GM19372 (cell line): ENCODE measurements at regions not wholly inside any gene's neighbourhood (a gene's known extent, or its start where the extent isn't known, plus 50 kb on each side); places are given as distances from the start of the nearest gene placed in this dataset.

ENCODE experiments used
- ATAC-seq: cut with Tn5 transposase; IDR thresholded peaks from one replicate; pipeline ENCODE4 v1.9.1; 2021; ENCODE audit warnings: mild to moderate bottlenecking, low read depth, moderate library complexity; ENCODE audit not compliant: unreplicated experiment

GRCh38 chr12:87846045-87846444 is 183.2 kb downstream of the C12orf50 start:
- no peak for ATAC-seq

GRCh38 chr12:87841935-87842334 is 187.3 kb downstream of the C12orf50 start:
- ATAC-seq, result no peak

GRCh38 chr12:87836190-87836589 is 193.0 kb downstream of the C12orf50 start:
- no peak for ATAC-seq

DNA sequence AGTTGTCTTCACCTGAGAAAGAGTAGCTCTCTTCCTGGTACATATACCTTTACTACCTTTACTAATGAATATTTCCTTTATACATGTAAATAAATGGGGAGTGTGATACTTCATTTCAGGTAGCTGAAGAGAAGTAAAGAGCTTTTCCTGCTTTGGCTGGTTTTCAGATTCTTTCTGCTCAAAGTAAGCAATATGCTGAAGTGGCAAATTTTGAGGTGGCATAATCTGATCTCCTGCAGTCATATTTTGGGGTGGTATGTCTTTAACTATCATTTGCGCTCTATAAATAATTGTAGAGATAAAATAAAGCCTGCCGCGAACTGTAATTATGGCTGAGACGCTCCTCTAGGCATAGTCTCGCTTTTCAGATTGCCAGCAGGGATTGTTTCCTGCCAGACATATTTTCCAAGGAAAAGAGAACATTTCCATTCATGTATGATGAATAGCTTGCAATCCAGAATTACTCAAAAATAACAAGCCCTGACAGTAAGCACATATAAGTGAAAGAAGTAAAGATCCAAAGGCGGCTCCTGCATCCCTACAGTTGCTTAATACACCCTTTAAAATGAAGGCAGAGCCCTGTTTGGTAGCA is 200.7 kb downstream of the C12orf50 start:
- no peak for ATAC-seq

DNA sequence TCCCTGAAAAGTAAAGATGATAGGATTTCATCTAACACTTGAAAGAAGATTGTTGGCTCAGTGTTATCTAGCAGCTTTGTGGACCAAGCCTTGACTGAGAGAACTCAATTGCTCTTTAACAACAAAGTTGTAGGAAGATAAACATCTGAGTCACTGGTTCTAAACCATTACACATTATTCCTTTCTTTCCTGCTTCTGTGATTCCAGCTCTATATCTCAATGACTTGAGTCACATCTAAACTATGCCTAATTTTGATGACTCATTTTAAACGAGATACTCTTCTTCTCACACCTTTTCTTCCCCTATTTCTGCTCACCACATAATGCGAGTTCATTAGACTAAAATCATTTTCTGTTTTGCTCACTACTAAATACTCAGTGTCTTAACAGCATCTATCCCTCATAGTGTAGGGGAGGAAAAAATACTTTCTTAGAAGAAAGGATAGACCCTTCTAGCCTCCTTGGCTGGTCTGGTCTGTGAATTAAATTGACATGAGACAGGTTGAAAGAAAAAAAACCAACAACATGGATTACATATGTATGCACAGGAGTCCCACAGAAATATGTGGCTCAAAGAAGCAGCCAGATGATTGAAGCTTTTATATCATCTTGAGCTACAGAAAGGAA is 201.4 kb downstream of the C12orf50 start:
- no peak for ATAC-seq

- ATAC-seq, result no peak
Measured at GRCh38 chr12:87822923-87823322, 206.3 kb downstream of the C12orf50 start.

- ATAC-seq, result no peak
Measured at GRCh38 chr12:87820524-87821202, 208.5 kb downstream of the C12orf50 start.

- ATAC-seq, result no peak
Measured at GRCh38 chr12:87818441-87818840, 210.8 kb downstream of the C12orf50 start.

DNA sequence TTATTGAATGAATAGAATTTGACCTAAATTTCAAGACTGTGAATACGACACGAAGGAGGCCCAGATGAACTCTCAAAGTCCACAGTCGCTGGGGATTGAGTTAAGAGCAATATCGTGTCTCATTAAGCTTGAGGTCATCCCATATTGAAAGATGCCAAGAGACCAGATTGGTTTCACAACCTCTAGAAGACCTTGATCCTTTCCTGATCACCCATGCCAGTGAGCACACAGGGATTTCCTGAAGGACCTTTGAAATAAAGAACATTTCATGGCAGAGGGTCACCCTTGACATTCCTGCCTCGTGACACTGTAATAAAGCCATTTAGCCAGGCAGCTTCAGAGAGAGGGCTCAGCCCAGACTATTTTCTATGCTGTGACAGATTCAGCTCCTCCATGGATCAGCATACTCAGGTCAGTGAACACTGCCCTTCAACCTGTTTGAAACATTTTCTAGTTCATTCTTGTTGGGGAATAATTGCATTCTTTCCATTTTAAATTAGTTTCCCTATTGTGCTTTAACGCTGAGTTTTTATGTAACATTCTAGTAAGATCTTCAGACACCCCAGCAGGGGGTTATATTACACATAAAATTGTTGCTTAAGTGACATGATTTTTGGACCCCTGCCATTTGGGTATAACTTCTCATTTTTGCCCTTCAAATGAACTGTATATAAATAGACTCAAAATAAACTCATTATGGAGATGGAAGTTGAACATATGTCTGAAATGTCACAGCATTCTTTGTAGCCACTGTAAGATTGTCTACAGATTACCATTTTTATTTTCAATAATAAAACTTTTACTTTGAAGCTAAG is 213.2 kb downstream of the C12orf50 start:
- ATAC-seq, result no peak

DNA sequence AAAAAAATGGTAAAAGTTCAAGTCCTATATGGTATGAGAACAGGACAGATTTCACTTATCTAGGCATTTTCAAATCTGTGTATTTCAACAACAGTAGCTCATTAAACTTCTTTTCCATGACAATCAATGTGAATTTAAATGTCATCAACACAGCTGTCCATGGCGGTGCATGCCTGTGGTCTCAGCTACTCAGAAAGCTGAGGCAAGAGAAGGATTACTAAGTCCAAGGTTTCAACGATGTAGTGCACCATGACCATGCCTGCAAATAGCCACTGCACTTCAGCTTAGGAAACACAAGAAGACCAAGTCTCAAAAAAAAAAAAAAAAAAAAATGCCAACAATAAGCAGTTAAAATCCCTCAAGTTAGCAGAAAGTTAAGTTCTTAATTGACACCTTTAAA is 214.6 kb downstream of the C12orf50 start:
- ATAC-seq, result no peak

- ATAC-seq, result no peak
Measured at GRCh38 chr12:87813476-87814234, 215.5 kb downstream of the C12orf50 start.

DNA sequence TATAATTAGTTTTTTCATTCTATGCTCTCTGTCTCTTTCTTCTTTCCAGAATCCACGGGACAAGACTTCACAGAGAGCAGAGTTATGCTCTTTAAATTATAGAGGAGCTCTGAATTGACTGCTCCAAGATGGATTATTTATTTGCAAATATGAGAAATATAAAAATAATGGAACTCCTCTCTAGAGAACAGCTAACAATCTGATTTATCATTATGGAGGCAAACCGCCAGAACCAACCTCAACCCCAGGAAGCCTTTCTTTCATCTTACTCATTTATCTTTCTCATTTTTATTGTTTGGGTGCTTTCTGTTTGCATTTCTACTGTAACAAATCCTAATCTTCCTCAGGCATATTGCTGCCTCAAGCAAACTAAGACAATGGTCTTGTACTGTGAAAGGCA is 216.5 kb downstream of the C12orf50 start:
- no peak for ATAC-seq

DNA sequence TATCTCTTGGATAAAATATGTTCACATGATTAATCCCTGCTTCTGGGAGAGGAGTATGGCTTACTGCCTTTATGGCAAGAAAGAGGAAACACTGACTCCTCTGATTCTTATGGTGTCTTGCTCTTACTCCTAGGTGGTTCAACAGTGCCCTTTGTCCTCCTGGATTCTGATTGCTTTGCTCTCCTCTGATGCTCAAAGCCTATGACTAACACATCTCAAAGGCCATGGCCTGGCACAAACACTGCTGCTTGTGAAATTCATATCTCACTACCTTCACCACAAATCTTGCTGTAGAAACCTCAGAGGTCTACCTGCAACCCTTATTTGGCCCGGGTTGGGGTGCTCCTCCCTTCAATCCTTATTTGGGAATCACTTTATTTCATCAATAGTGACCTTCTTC is 217.2 kb downstream of the C12orf50 start:
- ATAC-seq, result no peak

- no peak for ATAC-seq
Measured at GRCh38 chr12:87809916-87810315, 219.3 kb downstream of the C12orf50 start.

DNA sequence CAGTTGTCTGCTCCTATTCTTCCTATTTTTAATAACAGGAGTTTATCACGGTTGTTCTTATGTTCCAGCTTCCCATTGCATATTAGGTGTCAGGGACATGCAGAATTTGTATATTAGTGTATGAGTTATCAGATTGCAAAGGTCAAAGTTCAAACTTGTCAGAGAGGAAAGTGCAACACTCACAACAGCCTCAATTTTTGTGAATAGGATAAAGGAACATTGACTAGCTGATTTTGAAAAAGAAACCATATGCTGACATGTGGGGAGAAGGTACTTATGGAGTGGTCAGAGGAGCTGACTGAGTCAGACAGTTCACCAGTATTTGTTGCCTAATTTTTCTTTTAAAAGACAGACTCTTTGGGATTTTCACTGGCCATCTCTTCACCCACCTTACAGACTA is 222.1 kb downstream of the C12orf50 start:
- ATAC-seq, result no peak

GRCh38 chr12:87806310-87806709 is 222.9 kb downstream of the C12orf50 start:
- no peak for ATAC-seq

GRCh38 chr12:87804386-87804785 is 224.8 kb downstream of the C12orf50 start:
- ATAC-seq, result no peak

DNA sequence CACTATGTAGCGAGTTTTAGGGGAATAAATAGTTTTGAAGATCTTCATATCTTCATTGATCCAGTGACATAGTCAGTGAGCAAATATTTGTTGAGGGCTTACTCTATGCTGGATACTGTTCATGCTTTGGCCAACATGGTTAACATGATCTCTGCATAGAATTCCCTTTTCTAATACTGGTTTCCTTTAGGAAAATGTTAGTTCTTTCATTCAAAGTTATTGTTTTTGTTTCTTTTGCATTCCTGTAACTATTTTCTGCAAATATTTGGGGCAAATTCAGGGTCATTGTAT is 226.5 kb downstream of the C12orf50 start:
- ATAC-seq, result no peak

DNA sequence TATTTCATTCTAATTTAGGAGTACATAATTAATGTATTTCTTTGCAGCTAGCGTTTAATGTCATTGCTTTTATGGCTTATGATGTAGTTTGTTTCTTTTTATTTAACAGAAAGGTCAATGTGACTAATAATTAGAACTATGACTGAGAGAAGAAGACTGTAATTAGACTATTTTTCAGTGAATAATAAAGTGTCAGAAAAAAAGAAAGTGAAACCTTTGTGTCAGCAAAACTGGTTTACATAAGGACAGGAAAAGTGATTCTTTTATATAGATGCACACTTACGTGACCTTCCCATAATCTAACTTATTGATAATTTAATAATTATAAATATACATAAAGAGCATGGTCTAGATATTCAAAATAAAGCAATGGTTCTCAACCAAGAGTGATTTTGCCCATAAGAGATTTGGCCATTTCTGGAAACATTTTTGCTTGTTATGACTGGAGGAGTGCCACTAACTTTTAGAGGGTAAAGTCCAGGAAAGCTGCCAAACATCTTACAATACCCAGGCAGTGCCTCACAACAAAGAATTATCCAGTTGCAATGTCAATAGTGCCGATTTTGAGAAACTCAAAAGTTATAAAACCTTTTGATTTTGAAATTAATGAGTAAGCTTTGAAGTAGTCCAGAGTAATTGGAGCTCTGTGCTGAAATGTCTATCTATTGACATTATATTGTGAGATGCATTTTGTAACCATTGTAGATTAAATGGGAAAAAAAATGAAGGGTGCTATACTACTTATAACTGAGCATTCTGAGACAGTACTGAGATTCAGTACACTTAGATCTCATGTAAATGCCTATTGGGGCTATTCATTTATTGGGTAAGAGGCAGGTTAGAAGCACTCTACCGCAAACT is 227.1 kb downstream of the C12orf50 start:
- ATAC-seq, result no peak
